ENCODE measurements at regions not wholly inside any gene's neighbourhood (a gene's known extent, or its start where the extent isn't known, plus 50 kb on each side); places are given as distances from the start of the nearest gene placed in this dataset.

DNA sequence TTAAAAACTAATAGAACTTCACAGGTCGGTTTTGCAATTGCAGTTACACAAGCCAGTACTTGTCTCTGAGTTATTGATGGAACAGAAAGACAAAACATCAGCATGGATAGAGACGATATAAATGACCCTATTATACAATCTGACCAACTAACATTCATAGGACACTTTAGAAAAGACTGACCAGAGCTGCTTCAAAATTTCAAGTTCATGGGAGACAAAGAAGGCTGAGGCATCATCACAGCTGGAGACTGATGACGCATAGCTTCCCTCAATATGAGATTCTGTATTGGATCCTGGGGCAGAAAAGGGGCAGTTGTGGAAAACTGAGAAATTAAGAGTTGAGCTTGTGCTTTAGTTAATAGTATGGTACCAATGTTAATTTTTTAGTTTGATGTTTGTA is 174.0 kb downstream of the THBS2 start:
- no peak for DNase-seq

DNA sequence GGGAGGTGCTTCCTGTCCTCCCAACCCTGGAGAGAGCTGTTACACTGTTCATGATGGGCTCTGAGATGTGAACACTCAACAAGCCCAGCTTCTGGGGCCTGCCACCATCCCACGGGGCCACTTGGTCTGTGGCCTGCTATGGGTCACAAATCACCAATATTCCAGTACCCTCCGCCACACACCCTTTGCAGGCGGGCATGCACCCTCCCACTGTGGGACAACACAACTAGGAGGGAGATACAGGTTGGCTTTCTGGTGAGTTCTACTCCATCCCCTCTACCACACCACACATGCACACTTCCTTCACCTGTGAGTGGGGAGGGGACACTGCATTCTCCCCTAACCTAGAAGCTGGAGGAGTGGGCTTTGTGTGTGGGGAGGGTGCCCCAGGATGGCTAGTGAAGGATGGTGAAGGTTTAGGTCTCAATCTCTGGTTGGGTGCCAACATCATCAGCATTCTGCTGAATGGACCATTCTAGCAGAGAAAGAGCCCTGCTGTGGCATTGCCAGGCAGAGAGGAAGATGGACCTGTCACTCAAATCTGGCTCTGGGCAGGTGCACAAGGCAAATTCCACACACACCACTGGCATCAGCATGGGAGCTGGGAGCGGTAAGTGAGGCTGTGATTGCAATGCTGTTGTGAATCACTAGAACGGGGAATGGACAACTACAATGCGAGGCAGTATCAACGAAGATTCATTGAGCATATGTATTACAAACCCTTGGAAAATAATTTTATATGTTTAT is 175.1 kb downstream of the THBS2 start:
- DNase-seq: no peak

DNA sequence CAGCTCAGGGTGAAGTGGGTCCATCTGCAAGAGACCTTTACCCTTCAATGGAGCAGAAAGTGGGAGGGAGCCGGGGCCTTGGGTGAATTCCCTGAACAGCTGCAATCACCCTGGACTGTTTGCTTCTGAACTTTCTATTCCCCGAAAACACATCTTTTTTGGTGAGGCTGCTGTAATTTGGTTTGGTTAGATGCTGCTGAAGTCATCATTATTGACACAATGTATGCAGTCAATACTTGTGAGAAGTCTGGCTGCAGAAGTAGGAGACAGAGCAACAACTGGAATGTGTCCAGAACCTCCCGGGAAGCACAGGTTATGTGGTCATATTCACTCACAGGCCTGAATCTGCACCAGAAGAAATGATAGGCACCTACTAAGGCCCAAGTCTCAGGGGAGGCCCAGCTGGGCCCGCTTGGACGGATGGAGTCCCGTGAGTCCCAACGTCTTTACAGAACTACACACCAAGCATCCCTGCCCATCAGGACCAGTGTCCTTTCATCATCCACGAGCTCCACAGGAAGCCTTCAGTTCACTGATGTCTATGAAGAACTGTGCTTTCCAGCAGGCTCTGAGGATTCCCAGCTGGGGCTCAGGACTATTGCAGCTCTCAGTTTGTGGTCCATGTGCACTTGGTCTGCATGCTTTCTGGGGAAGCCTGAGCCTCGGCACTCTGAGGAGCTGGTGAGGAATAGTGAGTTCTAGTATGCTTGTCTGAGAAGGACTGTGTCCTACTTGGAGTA is 177.6 kb downstream of the THBS2 start:
- DNase-seq: no peak

DNA sequence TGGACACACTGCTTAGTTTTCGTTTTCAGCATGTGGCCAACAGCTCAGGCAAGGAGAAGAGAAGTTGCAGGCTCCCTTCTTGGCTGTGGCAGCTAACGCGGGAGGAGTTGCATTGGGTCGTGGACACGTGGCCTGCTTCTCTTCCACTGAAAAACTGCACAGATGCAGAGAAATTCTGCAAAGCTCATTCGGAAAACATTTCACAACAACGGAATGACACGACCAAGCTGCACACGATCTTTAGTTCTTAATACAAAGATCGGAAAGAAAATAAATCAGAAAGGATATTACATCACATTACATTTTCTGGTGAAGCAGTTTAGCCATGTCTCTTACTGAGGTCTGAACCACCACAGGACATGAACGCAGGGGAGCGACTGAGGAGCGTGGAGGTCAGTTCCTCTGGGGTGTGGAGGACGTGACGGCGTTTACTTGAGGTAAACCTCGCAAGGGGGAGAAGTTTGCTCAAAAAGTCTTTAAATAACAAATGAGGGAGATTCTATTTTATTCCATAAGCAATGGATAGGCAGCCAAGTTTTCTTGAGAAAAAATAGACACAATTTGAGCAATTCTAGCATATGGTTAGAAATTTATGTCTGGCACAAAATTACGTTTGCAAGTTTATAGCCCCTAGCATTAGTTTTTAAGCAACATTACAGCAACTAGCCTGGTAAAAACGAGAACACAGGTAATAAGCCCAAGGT is 178.3 kb downstream of the THBS2 start:
- DNase-seq: no peak

DNA sequence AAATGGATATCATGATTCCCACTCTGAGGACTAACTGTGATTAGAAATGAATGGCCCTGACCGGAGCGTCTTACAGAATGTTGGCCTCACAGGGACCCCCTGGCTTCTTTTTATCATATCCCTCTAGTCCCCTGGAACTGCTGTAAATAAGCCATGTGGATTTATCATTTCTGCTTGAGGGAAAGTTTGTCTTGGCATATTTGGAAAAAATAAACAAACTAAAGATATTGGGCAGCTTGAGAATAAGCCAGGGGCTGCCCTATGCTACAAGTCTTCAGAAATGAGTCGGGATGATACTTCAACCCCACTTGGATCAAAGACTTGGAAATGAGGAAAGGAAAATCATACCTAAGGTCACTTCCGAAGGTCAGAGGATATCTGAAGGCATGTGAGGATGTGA is 179.1 kb downstream of the THBS2 start:
- DNase-seq: no peak

DNA sequence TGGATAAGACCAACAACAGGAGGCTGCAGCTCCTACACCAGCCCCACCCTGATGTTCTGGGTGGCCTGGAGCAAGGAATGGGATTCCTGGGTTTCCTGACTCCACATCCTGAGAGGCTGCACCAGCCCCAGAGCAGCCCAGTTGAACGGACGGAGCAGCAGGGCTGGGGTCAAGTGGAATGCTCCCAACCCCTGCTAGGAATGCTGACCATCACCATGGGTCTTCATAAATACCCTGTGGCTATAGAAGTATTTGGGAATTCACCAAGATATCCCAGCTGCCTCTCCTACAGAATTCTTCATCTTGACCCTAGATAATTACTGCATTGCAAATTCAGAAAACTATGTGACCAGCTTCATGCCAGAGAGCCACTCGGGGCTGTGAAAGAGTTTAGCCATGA is 180.3 kb downstream of the THBS2 start:
- no peak for DNase-seq

DNA sequence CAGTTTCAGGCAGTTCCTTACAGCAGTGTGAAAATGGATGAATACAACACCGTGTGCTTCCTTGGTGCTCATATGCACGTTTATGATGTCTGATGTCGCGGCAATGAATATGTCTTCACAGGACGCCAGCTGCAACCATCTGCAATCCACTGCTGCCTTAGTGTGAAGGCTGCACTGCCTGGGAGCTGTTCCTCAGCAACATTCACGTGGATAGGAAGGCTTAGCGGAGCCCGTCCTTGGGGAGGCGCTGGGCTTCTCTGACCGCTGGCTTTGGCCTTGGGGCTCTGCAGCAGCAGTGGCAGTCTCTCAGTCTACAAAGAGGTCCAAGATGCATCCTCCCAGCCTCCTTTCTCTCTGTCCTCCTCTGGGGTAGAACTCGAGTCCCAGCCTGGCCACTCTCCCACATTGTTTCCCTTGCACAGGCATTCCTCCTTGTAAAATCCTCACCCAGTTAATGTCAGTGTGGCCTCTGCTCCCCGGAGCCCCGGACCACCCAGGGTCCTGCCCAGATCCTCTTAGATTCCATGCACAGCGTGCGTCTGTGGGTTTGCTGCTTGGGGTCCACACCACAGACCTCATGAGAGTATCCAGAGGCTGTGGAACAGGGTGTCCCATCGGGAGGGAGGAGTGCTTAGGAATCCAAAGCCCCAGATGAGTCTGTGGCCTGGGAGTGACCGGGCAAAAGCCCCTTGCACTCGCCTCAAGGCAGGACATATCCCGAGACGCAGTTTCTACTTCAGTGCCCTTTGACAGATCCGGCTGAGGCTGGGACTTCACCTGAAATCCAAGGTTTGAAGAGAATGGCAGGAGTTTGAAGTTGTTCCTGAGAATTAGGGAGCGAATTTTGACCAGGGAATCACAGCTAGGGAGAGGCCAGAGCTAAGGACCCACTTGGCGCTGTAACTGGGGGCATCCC is 181.3 kb downstream of the THBS2 start:
- DNase-seq: no peak

DNA sequence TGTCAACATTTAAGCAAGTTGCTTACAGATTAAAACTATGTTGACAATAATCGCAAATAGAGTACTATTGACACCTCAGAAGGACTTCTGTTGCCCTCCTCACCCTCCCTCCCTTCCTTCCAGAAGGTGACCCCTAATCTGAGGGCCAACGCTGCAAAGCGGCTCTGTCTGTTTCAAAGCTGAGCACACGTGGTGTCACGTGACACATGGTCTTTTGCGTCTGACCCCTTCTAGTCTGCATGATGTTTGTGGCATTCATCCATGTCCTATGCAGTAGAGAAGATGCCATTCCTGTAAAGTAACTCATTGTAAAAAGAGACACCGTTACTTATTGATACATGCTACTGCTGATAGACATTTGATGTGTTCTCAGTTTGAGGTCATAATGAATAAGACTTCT is 182.3 kb downstream of the THBS2 start:
- DNase-seq: no peak

DNA sequence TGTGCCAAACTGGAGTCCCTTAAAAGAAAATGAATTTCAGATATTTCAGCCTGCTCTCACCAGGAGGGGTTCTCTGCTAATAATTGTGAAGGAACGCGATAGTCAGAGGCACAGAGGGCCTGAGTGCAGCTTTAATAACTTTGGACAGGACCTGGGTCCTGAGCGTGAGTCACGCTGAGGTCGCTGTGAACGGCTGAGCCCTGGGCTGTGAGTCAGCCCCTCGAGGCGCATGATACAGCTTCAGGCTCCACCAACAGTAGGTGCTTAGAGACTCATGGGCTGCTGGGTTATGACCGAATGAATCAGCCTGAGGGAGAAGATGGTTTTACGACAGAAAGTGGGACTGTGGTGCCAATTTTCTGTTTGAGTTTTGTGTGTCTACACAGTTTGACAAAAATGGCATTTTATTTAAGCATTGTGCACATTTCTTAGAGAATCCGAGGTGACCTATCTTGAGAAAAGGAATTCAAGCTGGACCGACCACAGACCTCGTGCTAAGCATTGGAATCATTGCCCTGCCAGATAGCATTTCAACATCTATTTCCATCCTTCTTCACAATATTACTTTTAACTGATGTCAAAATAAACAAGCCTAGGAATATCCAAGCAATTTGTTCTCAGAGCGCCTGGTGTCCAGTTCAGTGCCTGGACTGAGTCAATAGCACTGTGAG is 183.0 kb downstream of the THBS2 start:
- no peak for DNase-seq

DNA sequence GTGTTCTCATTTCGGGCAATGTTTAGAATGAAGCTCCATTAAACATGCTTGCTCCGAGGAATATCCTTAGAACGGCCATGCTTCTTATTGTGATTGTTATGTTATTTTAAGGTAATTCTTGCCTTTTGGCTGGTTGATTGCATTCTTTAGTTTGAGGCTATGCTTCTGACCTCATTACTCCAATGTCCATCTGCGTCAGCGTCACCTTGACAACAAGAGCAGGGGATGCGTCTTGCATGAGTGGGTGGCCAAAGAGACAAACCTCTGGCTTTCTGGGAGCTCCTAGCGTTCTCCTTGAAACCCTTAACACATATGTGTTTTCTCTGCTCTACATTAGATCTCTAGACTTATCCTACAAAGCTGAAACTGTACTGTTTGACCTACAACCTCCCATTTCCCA is 184.3 kb downstream of the THBS2 start:
- no peak for DNase-seq

DNA sequence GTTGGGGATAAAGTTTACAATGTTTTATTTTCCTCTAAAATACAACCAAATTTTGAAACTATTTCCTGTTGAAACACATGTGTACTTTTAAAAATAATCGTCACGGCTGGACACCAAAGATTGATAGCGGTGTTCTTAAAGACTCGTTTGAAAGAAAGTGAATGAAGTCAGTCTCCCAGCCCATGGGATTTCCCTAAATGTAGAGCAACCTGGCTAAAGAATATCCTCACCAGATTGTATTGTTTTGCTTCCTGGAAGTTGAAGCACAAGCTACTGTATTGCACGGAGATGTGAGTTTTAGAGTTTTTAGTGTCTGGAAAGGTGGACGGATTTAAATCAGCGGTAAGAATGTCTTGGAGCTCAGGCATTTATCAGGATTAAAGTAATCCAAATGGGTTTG is 189.5 kb downstream of the THBS2 start:
- no peak for DNase-seq

DNA sequence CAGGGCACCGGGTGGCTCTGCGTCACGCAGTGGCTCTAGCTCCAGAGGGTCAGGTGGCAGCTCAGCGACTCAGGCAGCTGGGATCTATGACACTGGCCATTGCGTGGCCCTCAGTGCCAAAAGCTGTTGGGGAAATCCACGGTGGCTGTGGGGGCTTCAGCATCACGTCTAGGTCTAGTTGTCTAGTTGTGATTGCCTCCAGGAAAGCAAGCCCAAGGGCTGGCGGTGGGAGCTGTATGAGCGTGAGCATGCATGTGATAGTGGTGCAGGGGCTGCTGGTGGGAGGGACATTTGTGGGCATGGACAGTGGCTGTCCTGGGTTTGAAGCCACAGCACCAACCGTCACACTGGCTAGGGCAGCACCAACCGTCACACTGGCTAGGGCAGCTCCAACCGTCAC is 191.4 kb downstream of the THBS2 start:
- DNase-seq: no peak

DNA sequence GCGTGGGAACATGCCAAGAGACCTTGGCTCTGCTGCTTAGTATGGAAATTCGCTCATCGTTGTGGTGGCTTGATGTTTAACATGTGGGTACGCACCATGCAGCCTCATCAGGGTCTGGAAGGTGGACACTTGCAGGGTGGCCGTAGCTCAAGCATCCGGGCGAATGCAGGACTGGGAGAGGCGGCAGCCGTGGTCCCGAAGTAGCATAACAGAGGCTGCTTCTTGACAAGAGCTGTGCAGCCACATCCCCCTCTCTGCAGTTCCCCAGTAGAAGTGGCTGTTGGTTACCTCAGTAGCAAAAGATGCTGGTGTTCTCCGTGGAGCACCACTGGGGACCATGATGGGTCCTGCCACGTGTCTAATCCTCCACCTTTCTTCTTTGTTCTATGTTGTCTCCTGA is 195.0 kb downstream of the THBS2 start:
- no peak for DNase-seq

DNA sequence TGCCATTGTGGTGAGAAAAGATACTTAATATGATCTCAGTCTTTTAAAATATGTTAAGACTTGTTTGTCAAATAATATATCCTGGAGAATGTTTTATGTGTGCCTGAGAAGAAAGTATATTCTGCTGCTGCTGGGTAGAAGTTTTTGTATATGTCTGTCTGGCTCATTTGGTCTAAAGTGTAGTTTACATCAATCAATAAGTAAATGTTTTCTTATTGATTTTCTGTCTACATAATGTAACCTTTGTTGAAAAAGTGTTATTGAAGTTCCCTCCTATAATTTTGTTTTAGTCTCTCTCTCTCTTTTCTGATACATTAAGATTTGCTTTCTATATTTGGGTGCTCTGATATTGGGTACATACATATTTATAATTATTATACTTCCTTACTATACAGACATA is 201.2 kb downstream of the THBS2 start:
- no peak for DNase-seq

DNA sequence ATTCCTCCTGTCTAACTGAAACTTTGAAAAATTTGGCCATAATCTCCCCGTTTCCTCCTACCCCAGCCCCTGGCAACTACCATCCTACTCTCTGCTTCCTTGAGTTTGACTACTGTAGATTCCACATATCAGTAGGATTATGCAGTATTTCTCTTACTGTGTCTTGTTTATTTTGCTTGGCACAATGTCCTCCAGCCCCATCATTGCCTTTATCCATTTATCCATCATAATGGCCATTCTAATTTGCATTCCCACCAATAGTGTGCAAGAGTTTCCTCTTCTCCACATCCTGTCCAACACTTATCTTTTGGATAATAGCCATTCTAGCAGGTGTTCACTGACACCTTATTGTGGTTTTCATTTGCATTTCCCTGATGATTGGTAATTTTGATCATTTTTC is 202.3 kb downstream of the THBS2 start:
- no peak for DNase-seq

DNA sequence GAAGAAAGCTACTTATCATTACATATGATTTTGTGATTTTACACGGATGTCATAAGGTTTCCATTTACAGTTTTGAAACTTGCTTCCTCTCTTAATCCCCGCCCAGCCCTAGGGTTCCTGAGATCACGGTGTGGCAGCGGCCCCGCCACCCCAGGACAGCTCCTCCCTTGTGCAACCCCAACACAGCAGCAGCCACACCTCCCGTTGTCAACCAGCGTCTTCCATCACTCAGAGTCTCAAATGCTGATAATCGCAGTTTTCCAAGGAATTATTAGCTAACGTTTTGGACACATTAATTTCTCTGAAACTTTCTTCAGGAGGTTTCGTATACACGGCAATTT is 204.8 kb downstream of the THBS2 start:
- DNase-seq: no peak

DNA sequence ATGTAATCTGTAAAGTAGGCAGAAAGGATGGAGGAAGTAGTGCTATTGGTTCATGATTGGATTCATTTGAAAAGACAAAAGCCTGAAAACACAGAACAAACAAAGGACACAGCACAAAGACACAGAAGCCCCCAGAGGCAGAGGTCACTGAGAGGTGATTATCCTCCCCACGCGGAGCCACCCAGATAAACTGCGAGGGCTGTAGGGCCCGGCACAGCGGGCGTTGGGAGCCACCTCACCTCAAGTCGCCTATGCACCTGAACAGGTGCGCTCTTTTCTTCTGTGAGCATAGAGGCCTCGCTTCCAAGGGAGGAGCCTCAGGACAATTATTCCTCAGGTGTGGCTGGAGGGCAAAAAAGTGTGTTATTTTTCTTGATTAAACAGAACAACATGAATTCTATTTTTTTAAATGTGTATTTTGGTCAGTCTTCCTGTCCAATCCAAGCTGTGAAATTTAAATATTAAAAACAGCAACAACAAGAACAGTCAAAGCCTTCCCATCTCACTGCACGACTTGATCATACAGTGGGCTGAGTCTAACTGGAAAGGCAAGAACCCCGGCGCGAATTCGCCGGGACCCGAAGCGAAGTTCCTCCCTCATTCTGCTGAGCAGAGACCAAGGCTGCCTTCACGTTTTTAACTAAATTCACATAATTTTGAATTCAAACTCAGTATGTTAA is 205.3 kb downstream of the THBS2 start:
- no peak for DNase-seq

DNA sequence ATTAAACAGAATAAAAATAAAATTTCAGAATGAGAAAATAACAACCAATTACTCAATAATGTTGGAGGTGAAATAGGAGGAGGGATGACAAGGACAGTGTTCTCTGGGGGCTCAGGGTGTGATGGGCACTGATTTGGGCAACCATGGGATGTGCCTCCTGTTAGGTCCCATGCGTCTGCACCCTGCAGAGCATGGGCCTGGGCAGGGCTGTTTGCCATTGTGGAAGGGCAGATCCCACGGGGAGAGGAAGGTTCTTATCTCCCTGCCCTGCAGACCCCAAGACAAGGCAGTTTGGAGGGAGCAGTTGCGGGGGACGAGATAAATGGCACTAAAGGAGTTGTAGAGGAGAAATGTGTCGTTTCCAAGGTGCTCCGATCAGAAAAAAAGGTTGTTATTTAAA is 206.3 kb downstream of the THBS2 start:
- no peak for DNase-seq

DNA sequence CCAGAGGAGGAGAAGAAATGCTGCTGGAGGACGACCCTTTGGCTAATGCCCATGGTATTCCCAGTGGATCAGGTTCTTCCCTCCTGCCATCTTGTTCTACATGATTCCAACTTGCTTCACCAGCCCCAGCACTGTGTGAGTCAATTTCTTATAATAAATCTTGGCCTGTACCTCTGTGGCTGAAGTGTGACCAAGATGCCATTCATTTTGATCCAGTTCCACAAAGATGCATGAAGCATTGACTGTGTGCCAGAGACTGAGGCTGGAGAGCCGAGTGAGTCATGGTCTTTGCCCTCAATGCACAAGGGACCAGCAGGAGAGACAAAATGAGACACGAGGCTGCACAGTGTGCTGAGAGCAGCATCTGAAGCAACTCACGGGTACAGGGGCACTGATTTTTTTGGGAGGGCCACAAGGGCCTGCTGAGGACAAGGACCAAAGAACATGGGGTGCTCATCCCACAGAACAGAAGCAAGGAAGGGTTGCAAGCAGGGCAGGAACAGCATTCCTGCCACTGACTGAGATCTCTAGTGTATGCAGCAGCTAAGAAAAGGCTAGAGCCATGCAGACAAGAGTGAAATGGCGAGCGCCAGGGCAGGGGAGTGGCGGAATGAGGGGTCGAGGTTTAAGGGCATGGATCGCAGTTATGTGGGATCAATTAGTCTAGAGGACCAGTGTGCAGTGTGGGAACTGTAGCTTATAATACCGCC is 207.0 kb downstream of the THBS2 start:
- DNase-seq: no peak

DNA sequence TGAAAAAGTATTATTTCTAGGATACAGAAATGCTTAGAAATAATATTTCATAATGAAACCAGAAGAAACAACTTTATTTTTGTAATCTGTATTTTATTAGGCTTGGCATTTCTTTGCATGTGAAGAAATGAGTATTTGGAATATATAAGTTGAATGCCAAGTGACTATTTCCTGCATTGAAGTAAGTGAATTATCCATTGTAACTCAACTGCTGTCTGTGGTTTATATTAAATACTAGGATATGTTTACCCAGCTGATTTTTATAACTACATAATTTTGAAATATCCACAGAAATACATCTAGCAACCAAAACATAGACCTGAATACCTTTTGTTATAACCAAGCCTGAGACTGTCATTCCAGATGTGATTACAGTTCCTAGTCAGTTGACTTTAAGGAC is 207.6 kb downstream of the THBS2 start:
- no peak for DNase-seq

DNA sequence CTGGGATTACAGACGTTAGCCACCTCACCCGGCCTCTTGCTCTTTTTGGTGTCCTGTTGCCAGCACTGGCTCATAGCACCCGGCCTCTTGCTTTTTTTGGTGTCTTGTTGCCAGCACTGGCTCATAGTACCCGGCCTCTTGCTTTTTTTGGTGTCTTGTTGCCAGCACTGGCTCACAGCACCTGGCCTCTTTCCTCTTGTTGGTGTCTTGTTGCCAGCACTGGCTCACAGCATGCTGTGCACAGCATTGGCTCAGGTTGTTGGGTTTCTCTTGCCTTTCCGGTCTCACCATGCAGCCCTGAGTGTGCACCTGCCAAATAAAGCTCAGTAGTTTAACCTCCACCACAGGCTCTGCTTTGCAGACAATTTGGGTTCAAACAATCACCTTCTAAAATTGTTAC is 208.2 kb downstream of the THBS2 start:
- DNase-seq: no peak

All from activated gamma-delta T cell treated with Interleukin-2 at 50 U/mL for 16 hours (primary cell).